ENCODE measurements at regions not wholly inside any gene's neighbourhood (a gene's known extent, or its start where the extent isn't known, plus 50 kb on each side); places are given as distances from the start of the nearest gene placed in this dataset.

GRCh38 chr2:80943487-80943886 lies 638.9 kb upstream of the LRRTM1 start:
- TF ChIP-seq CTCF (IDR thresholded peaks at IDR 0.05) = no peak

- TF ChIP-seq CTCF (IDR thresholded peaks at IDR 0.05) = no peak
Observed at GRCh38 chr2:80942766-80943165, 638.2 kb upstream of the LRRTM1 start.

- TF ChIP-seq CTCF (IDR thresholded peaks at IDR 0.05) = no peak
Observed at GRCh38 chr2:80938463-80938862, 633.9 kb upstream of the LRRTM1 start.

GRCh38 chr2:80930777-80931176 lies 626.2 kb upstream of the LRRTM1 start:
- TF ChIP-seq CTCF (IDR thresholded peaks at IDR 0.05) = no peak

- no peak for TF ChIP-seq CTCF (IDR thresholded peaks at IDR 0.05)
Observed at GRCh38 chr2:80926168-80926567, 621.6 kb upstream of the LRRTM1 start.

GRCh38 chr2:80896576-80896975 lies 592.0 kb upstream of the LRRTM1 start:
- no peak for TF ChIP-seq CTCF (IDR thresholded peaks at IDR 0.05)

GRCh38 chr2:80894486-80894885 lies 589.9 kb upstream of the LRRTM1 start:
- no peak for TF ChIP-seq CTCF (IDR thresholded peaks at IDR 0.05)

- no peak for TF ChIP-seq CTCF (IDR thresholded peaks at IDR 0.05)
Observed at GRCh38 chr2:80893711-80894110, 589.2 kb upstream of the LRRTM1 start.
